GM12878 (cell line): ENCODE measurements at regions not wholly inside any gene's neighbourhood (a gene's known extent, or its start where the extent isn't known, plus 50 kb on each side); places are given as distances from the start of the nearest gene placed in this dataset.

ENCODE experiments used
- ATAC-seq: fragments of 200-7000 bp; cut with Tn5 transposase; 3 replicates; pipeline ENCODE4 v1.9.1; 2020; ENCODE audit warnings: mild to moderate bottlenecking, moderate library complexity
- BruUV-seq: library from RNA; stranded (reverse); fragments of 400-500 nt; replicated peaks from 2 replicates; lab custom pipeline; 2021; lab: Mats Ljungman, UMichigan
- CTCF ChIA-PET: fragments of 300-600 bp; sonication (Branson Sonifier 250); formaldehyde crosslinking; extraction: SDS; loops from one replicate; lab custom pipeline; 2021; ENCODE audit warnings: inconsistent platforms; lab: Yijun Ruan, JAX
- POLR2A ChIA-PET: fragments of 350-600 bp; formaldehyde crosslinking; extraction: SDS; loops from one replicate; lab custom pipeline; 2021; ENCODE audit warnings: inconsistent platforms; lab: Charles Lee
- RAD21 ChIA-PET: fragments of 300-600 bp; sonication (Branson Sonifier 250); formaldehyde crosslinking; loops from one replicate; lab custom pipeline; 2023; ENCODE audit warnings: antibody characterized with exemption; ENCODE audit not compliant: unreplicated experiment; lab: Charles Lee
- SMC1A ChIA-PET: fragments of 300-600 bp; sonication (Branson Sonifier 250); formaldehyde crosslinking; loops from one replicate; lab custom pipeline; 2023; ENCODE audit not compliant: unreplicated experiment, uncharacterized antibody; lab: Charles Lee
- DNase-seq: peaks from one replicate; pipeline ENCODE4 v3.0.0-alpha.2; 2011; ENCODE audit warnings: low read depth, low spot score
- FAIRE-seq: peaks from 3 replicates; lab custom pipeline; 2011; peaks lifted over from hg19 to GRCh38; lab: Jason Lieb, UNC
- H2AFZ ChIP-seq: 2 replicates; pipeline ENCODE4 v1.6.0; 2011; ENCODE audit warnings: low read depth, low read length, control low read depth; ENCODE audit not compliant: control insufficient read depth
- H3K27ac ChIP-seq: 2 replicates; pipeline ENCODE4 v1.5.1; 2011; ENCODE audit warnings: control low read depth; ENCODE audit not compliant: control insufficient read depth, insufficient read depth
- H3K27me3 ChIP-seq, 2 experiments: replicated peaks in 1 of 2; 2 replicates each; pipeline versions ENCODE4 v1.6.0 to v1.6.1; 2011; ENCODE audit warnings: low read length in 1 of 2; ENCODE audit not compliant: control insufficient read depth in 2 of 2, insufficient read depth in 2 of 2
- H3K36me3 ChIP-seq, 2 experiments: 2 replicates each; pipeline ENCODE4 v1.5.1; 2011; ENCODE audit warnings: low read length in 1 of 2; ENCODE audit not compliant: control insufficient read depth in 2 of 2, insufficient read depth in 2 of 2
- H3K4me1 ChIP-seq: 2 replicates; pipeline ENCODE4 v1.6.1; 2011; ENCODE audit warnings: mild to moderate bottlenecking, low read length, moderate library complexity, mixed read lengths; ENCODE audit not compliant: control insufficient read depth, insufficient read depth
- H3K4me2 ChIP-seq: 2 replicates; pipeline ENCODE4 v1.6.0; 2011; ENCODE audit warnings: control low read depth; ENCODE audit not compliant: control insufficient read depth, insufficient read depth
- H3K4me3 ChIP-seq: fragments of 200-600 bp; sonication (generic); 2 replicates; pipeline ENCODE4 v1.5.1; 2016
- H3K79me2 ChIP-seq: 2 replicates; pipeline ENCODE4 v1.6.0; 2011; ENCODE audit warnings: low read length; ENCODE audit not compliant: control insufficient read depth, insufficient read depth
- H3K9ac ChIP-seq: 2 replicates; pipeline ENCODE4 v1.8.0; 2011; ENCODE audit warnings: low read length, control low read depth, mixed read lengths; ENCODE audit not compliant: control insufficient read depth, insufficient read depth
- H3K9me3 ChIP-seq: replicated peaks from 3 replicates; pipeline ENCODE4 v1.5.1; 2011; ENCODE audit warnings: mild to moderate bottlenecking, low read length; ENCODE audit not compliant: control insufficient read depth, insufficient read depth
- H4K20me1 ChIP-seq: 2 replicates; pipeline ENCODE4 v1.6.0; 2011; ENCODE audit not compliant: control insufficient read depth, insufficient read depth
- ATF7 ChIP-seq: fragments of 450-650 bp; IDR thresholded peaks from 2 replicates; pipeline ENCODE4 v1.6.1; 2016; ENCODE audit warnings: low read depth, mild to moderate bottlenecking
- BRCA1 ChIP-seq: IDR thresholded peaks from 2 replicates; pipeline ENCODE4 v1.6.1; 2011; ENCODE audit warnings: low read depth, low read length, improper control_type of control experiment
- CHD2 ChIP-seq: IDR thresholded peaks from 2 replicates; pipeline ENCODE4 v1.6.1; 2011; ENCODE audit warnings: low read depth, low read length, improper control_type of control experiment, borderline replicate concordance
- ELK1 ChIP-seq: IDR thresholded peaks from 2 replicates; pipeline ENCODE4 v1.6.1; 2012; ENCODE audit warnings: low read depth, low read length, improper control_type of control experiment
- FOXK2 ChIP-seq: fragments of 450-650 bp; IDR thresholded peaks from 2 replicates; pipeline ENCODE4 v1.6.1; 2017; ENCODE audit warnings: mild to moderate bottlenecking, moderate library complexity
- IRF4 ChIP-seq: IDR thresholded peaks from 2 replicates; pipeline ENCODE4 v1.6.1; 2011; ENCODE audit warnings: low read depth, low read length
- JUND ChIP-seq: IDR thresholded peaks from 2 replicates; pipeline ENCODE4 v1.6.1; 2012; ENCODE audit warnings: low read depth, mild to moderate bottlenecking, low read length, improper control_type of control experiment, moderate library complexity
- KAT2A ChIP-seq: conservative IDR thresholded peaks from 2 replicates; pipeline ENCODE4 v1.6.1; 2011; ENCODE audit warnings: low read depth, low read length; ENCODE audit not compliant: control insufficient read depth
- LARP7 ChIP-seq: fragments of 450-650 bp; IDR thresholded peaks from 2 replicates; pipeline ENCODE4 v1.6.1; 2017; ENCODE audit warnings: mild to moderate bottlenecking
- NR2C1 ChIP-seq: fragments of 450-650 bp; IDR thresholded peaks from 2 replicates; pipeline ENCODE4 v1.6.1; 2017; ENCODE audit warnings: antibody characterized with exemption, mild to moderate bottlenecking, moderate library complexity
- POU2F2 ChIP-seq: IDR thresholded peaks from 3 replicates; pipeline ENCODE4 v1.6.1; 2011; ENCODE audit warnings: low read depth, mild to moderate bottlenecking, low read length, borderline replicate concordance
- RBBP5 ChIP-seq: fragments of 200-600 bp; sonication (generic); conservative IDR thresholded peaks from 2 replicates; pipeline ENCODE4 v1.6.1; 2016
- SMARCA5 ChIP-seq: fragments of 450-650 bp; IDR thresholded peaks from 2 replicates; pipeline ENCODE4 v1.6.1; 2017; ENCODE audit warnings: mild to moderate bottlenecking
- SPI1 ChIP-seq: IDR thresholded peaks from 2 replicates; pipeline ENCODE4 v1.6.1; 2011; ENCODE audit warnings: low read depth, mild to moderate bottlenecking, low read length, moderate library complexity, borderline replicate concordance; ENCODE audit not compliant: insufficient read depth
- TBL1XR1 ChIP-seq: IDR thresholded peaks from 2 replicates; pipeline ENCODE4 v1.6.1; 2012; ENCODE audit warnings: low read depth, low read length, improper control_type of control experiment
- USF1 ChIP-seq: IDR thresholded peaks from 2 replicates; pipeline ENCODE4 v1.6.1; 2011; ENCODE audit warnings: borderline replicate concordance, low read depth, mild to moderate bottlenecking, moderate library complexity, mixed read lengths, low read length; ENCODE audit not compliant: insufficient read depth; ENCODE audit errors: extremely low read length
- ZBTB33 ChIP-seq: fragments of 450-650 bp; IDR thresholded peaks from 2 replicates; pipeline ENCODE4 v1.6.1; 2017; ENCODE audit warnings: mild to moderate bottlenecking
- ZNF622 ChIP-seq: fragments of 450-650 bp; IDR thresholded peaks from 2 replicates; pipeline ENCODE4 v1.6.1; 2017; ENCODE audit warnings: mild to moderate bottlenecking, inconsistent platforms
- ZZZ3 ChIP-seq: IDR thresholded peaks from 2 replicates; pipeline ENCODE4 v1.6.1; 2011; ENCODE audit warnings: low read depth; ENCODE audit not compliant: control insufficient read depth, insufficient read length
- WGBS: methylation state at CpG from one replicate; pipeline ENCODE4 v1.1.6; 2016; ENCODE audit warnings: low lambda C conversion rate; ENCODE audit not compliant: insufficient replicate concordance, insufficient coverage; ENCODE audit errors: missing lambda C conversion rate; 5-methylcytosine and 5-hydroxymethylcytosine counted together
- in situ Hi-C: fragments of 300-500 bp; cut with MboI; formaldehyde crosslinking; loops from 9 replicates; pipeline ENCODE4 v1.14.3; 2018; ENCODE audit warnings: mixed read lengths
- intact Hi-C: fragments of 100-400 bp; cut with micrococcal nuclease; formaldehyde crosslinking; loops from one replicate; pipeline ENCODE4 v1.14.2; 2022; ENCODE audit not compliant: unreplicated experiment

GRCh38 chr1:91616712-91617111, 116.1 kb downstream of the CDC7 start:
- intact Hi-C loops: no loop called here
- Histone ChIP-seq H3K79me2 (no peaks in the 10 kb centered on the region), H3K4me1 (no peaks in the 10 kb centered on the region), H3K36me3 (no peaks in the 10 kb centered on the region), H3K27me3 (0 out of 4 replicates have a peak, but pooled peaks cover 0 to 3% of the 10 kb centered on the region in 2 experiments), H3K9me3 (no peaks in the 10 kb centered on the region), H3K4me3 (no peak overlapping the region), H3K9ac (no peak overlapping the region), H3K27ac (no peak overlapping the region), H2AFZ (no peak overlapping the region), H3K4me2 (no peak overlapping the region), H4K20me1 (no peaks in the 10 kb centered on the region)
- CTCF ChIA-PET: no interaction called here
- POLR2A ChIA-PET: no interaction called here
- SMC1A ChIA-PET: no interaction called here
- DNase-seq (no peak), ATAC-seq (no peak), FAIRE-seq (no peak)
- 96% methylated on average over 3 of the region's 3 CpGs for WGBS
- TF ChIP-seq FOXK2 (no peak), RBBP5 (no peak), ZBTB33 (no peak), SMARCA5 (no peak), ELK1 (no peak), ATF7 (no peak), JUND (no peak), KAT2A (no peak), ZNF622 (no peak), IRF4 (no peak), USF1 (no peak), LARP7 (no peak), CHD2 (no peak), TBL1XR1 (no peak), ZZZ3 (no peak), NR2C1 (no peak), BRCA1 (no peak), SPI1 (no peak), POU2F2 (no peak)
- in situ Hi-C loops: no loop called here
- RAD21 ChIA-PET: no interaction called here
- no TSS peak for BruUV-seq
